Cardiac fibroblast (primary cell): ENCODE measurements at regions not wholly inside any gene's neighbourhood (a gene's known extent, or its start where the extent isn't known, plus 50 kb on each side); places are given as distances from the start of the nearest gene placed in this dataset.

Source experiments
- DNase-seq, 2 donors: peaks; one replicate each; pipeline versions ENCODE4 v3.0.0 to v3.0.0-alpha.2; 2010; ENCODE audit warnings: low read depth in 2 of 2
- H3K4me3 ChIP-seq, 2 donors: replicated peaks in 1 of 2; 1 replicate in 1 of 2; 2 replicates in 1 of 2; pipeline ENCODE4 v1.5.1; 2011; ENCODE audit warnings: low read depth in 2 of 2, low read length in 2 of 2, mild to moderate bottlenecking in 2 of 2, moderate library complexity in 1 of 2
- TF ChIP-seq, protein P1 (sequence below): IDR thresholded peaks from one replicate; pipeline ENCODE4 v1.5.1; 2011; ENCODE audit warnings: low read depth, mild to moderate bottlenecking, low read length, inconsistent platforms

- DNase-seq, result no peak
- H3K4me3 ChIP-seq, result no peak overlapping the region
- TF ChIP-seq, protein P1, sequence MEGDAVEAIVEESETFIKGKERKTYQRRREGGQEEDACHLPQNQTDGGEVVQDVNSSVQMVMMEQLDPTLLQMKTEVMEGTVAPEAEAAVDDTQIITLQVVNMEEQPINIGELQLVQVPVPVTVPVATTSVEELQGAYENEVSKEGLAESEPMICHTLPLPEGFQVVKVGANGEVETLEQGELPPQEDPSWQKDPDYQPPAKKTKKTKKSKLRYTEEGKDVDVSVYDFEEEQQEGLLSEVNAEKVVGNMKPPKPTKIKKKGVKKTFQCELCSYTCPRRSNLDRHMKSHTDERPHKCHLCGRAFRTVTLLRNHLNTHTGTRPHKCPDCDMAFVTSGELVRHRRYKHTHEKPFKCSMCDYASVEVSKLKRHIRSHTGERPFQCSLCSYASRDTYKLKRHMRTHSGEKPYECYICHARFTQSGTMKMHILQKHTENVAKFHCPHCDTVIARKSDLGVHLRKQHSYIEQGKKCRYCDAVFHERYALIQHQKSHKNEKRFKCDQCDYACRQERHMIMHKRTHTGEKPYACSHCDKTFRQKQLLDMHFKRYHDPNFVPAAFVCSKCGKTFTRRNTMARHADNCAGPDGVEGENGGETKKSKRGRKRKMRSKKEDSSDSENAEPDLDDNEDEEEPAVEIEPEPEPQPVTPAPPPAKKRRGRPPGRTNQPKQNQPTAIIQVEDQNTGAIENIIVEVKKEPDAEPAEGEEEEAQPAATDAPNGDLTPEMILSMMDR, result no peak
These were observed 56.3 kb downstream of the FOXL3 start for GRCh38 chr7:346116-346898.

DNA sequence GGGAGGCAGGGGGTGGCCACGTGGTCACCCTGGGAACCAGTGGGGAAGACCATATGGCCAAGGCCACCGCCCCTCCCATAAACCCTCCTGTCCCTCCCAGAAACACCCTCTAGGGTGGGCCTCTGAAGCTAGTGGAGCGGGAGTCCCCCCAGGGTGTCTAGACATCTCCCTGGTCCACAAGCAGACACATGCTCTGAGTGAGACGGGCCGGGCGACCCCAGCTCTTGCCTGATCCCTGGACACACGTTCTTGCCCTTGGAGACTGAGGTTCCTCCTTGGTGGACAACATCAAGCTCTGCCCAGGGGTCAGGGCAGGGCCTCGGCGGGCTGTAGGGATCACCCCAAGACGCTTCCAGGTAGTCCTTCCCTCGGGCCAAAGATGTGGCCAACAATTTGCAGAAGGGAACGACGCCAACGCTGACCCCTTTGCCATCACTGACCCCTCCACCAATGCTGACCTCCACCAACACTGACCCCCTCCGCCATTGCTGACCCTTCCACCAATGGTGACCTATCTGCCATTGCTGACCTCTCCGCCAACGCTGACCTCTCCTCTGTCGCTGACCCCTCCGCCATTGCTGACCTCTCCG, 57.1 kb downstream of the FOXL3 start:
- TF ChIP-seq, protein P1, result no peak
- H3K4me3 ChIP-seq, result no peak overlapping the region
- DNase-seq, result no peak

GRCh38 chr7:347644-348479, 57.9 kb downstream of the FOXL3 start:
- TF ChIP-seq, protein P1, result no peak
- no peak overlapping the region for H3K4me3 ChIP-seq
- DNase-seq, result no peak

GRCh38 chr7:348480-348844, 58.5 kb downstream of the FOXL3 start:
- no peak for DNase-seq
- H3K4me3 ChIP-seq, result no peak overlapping the region
- TF ChIP-seq, protein P1, result no peak

GRCh38 chr7:348962-349743, 59.2 kb downstream of the FOXL3 start:
- TF ChIP-seq, protein P1, result no peak
- no peak overlapping the region for H3K4me3 ChIP-seq
- no peak for DNase-seq

DNA sequence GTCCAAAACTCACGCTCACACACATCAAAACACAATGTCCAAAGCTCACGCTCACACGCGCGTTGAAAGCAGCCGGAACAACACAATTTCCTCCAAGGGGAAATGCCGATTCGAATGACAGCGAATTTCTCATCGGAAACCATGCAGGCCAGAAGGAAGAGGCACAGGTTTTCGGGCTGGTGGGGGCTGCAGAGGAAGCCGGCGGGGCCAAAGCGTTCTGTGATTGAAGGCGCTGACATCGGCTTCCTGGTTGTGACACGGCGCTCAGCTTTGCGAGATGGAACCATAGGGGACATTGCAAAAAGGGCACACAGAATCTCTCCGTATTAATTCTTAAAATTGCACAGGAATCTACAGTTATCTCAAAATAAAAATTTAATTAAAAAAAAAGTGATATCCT, 61.3 kb downstream of the FOXL3 start:
- H3K4me3 ChIP-seq, result no peak overlapping the region
- TF ChIP-seq, protein P1, result no peak
- DNase-seq, result no peak
